ENCODE measurements at regions not wholly inside any gene's neighbourhood (a gene's known extent, or its start where the extent isn't known, plus 50 kb on each side); places are given as distances from the start of the nearest gene placed in this dataset.

DNA sequence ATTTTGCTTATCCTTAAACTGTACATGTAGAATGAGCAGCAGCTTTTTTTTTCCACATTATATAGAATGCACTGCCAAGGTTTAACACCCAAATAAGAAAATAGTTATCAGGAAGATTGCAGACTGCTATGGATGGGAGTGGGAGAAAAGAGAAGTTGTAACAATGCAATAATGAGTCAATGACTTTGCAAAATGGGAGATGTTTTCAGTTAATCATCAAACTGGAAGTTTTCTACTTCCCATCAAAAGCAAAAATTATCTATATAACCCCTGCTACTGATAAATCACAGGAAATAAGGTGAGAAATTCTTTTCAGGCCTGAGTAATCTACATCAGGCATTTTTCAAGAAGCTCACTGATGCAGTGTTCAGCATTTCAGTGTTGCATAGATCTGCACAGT, 309.1 kb downstream of the GXYLT1 start:
- no peak for TF ChIP-seq POLR2AphosphoS5 (IDR thresholded peaks at IDR 0.05; ENCODE audit: low read depth, low read length)
- no peak for TF ChIP-seq POLR2A (IDR thresholded peaks at IDR 0.05; ENCODE audit: low read depth, low read length)
- TF ChIP-seq TAF1 (IDR thresholded peaks at IDR 0.05; ENCODE audit: low read depth, low read length) = no peak
- TF ChIP-seq POU2F2 (IDR thresholded peaks at IDR 0.05; ENCODE audit: low read depth, low read length) = no peak
